Lower leg skin (tissue), 3 donors: ENCODE measurements at regions not wholly inside any gene's neighbourhood (a gene's known extent, or its start where the extent isn't known, plus 50 kb on each side); places are given as distances from the start of the nearest gene placed in this dataset.

ENCODE experiments used
- POLR2A ChIP-seq, 2 donors: fragments of 450-650 bp; IDR thresholded peaks; one replicate each; pipeline ENCODE4 v1.6.1; 2016 to 2017; ENCODE audit warnings: antibody characterized with exemption in 2 of 2, mild to moderate bottlenecking in 1 of 2, moderate library complexity in 1 of 2
- TF ChIP-seq, protein P1 (sequence below), 3 donors: fragments of 450-650 bp; IDR thresholded peaks; one replicate each; pipeline ENCODE4 v1.5.1; 2016; ENCODE audit warnings: antibody characterized with exemption in 3 of 3, mild to moderate bottlenecking in 3 of 3, moderate library complexity in 2 of 3

GRCh38 chr21:20207335-20207734 is 790.9 kb upstream of the NCAM2 start:
- TF ChIP-seq, protein P1, sequence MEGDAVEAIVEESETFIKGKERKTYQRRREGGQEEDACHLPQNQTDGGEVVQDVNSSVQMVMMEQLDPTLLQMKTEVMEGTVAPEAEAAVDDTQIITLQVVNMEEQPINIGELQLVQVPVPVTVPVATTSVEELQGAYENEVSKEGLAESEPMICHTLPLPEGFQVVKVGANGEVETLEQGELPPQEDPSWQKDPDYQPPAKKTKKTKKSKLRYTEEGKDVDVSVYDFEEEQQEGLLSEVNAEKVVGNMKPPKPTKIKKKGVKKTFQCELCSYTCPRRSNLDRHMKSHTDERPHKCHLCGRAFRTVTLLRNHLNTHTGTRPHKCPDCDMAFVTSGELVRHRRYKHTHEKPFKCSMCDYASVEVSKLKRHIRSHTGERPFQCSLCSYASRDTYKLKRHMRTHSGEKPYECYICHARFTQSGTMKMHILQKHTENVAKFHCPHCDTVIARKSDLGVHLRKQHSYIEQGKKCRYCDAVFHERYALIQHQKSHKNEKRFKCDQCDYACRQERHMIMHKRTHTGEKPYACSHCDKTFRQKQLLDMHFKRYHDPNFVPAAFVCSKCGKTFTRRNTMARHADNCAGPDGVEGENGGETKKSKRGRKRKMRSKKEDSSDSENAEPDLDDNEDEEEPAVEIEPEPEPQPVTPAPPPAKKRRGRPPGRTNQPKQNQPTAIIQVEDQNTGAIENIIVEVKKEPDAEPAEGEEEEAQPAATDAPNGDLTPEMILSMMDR (IDR thresholded peaks at IDR 0.05): no peak
- no peak for TF ChIP-seq POLR2A (IDR thresholded peaks at IDR 0.05)
